ENCODE measurements at regions not wholly inside any gene's neighbourhood (a gene's known extent, or its start where the extent isn't known, plus 50 kb on each side); places are given as distances from the start of the nearest gene placed in this dataset.

DNA sequence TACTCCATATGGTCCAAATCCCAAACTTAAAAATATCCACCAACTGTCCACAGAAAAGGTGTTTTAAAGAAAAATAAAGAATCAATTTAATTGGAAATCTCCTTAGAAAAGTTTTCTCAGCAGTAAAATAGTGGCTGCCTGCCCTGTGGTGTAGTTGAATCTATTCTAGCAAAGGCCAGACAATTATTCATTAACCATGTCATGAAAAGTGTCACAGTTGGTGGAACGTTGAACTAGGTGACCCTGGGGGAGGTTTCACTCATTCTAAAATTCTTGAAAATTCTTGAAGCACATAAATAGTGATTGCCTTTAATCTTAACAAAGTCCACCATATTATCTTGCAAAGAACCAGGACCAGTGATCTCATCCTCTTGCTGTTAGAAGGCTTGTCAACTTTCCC, 78.4 kb upstream of the GZMB start:
- TF ChIP-seq, protein P1, sequence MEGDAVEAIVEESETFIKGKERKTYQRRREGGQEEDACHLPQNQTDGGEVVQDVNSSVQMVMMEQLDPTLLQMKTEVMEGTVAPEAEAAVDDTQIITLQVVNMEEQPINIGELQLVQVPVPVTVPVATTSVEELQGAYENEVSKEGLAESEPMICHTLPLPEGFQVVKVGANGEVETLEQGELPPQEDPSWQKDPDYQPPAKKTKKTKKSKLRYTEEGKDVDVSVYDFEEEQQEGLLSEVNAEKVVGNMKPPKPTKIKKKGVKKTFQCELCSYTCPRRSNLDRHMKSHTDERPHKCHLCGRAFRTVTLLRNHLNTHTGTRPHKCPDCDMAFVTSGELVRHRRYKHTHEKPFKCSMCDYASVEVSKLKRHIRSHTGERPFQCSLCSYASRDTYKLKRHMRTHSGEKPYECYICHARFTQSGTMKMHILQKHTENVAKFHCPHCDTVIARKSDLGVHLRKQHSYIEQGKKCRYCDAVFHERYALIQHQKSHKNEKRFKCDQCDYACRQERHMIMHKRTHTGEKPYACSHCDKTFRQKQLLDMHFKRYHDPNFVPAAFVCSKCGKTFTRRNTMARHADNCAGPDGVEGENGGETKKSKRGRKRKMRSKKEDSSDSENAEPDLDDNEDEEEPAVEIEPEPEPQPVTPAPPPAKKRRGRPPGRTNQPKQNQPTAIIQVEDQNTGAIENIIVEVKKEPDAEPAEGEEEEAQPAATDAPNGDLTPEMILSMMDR (IDR thresholded peaks at IDR 0.05) = no peak
- TF ChIP-seq POLR2A (IDR thresholded peaks at IDR 0.05) = no peak
